ENCODE measurements at regions not wholly inside any gene's neighbourhood (a gene's known extent, or its start where the extent isn't known, plus 50 kb on each side); places are given as distances from the start of the nearest gene placed in this dataset.

DNA sequence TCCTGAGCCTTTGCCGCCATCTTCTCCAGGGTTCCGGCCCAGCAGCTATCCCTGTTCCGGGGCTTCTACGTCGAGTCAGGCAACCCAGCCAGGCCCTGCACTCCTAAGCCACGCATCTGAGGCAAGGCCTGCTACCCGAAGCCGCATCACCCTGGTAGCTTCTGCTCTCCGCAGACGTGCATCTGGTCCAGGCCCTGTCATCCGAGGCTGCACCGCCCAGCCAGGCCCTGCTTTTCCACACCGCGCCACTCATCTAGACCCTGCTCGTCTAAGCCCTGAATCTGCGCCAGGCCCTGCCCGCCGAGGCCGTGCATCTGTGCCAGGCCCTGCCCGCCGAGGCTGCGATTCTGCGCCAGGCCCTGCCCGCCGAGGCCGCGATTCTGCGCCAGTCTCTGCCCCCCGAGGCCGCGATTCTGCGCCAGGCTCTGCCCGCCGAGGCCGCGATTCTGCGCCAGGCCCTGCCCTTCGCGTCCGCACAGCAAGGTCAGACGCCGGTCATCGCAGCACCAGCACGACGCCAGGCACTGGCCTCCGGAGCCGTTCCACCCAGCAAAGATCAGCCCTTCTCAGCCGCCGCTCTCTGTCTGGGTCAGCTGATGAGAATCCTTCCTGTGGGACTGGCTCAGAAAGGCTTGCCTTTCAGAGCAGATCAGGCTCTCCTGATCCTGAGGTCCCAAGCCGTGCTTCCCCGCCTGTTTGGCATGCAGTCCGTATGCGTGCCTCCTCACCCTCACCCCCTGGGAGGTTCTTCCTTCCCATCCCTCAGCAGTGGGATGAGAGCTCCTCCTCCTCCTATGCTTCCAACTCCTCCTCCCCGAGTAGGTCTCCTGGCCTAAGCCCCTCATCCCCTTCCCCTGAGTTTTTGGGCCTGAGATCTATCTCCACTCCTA, 75.1 kb downstream of the NUDT10 start:
- H3K36me3 ChIP-seq: no peaks in the 10 kb centered on the region
- TF ChIP-seq CTCF (IDR thresholded peaks at IDR 0.05): no peak
- TF ChIP-seq POLR2AphosphoS5 (IDR thresholded peaks at IDR 0.05): no peak
- no peak for TF ChIP-seq EP300 (IDR thresholded peaks at IDR 0.05)
- TF ChIP-seq POLR2A (IDR thresholded peaks at IDR 0.05): no peak
- 93% methylated on average over 37 of the region's 54 CpGs for WGBS
- H3K4me3 ChIP-seq: no peak overlapping the region
- no peaks in the 10 kb centered on the region for H3K4me1 ChIP-seq
- H3K27ac ChIP-seq: no peak overlapping the region
- no peak for DNase-seq (ENCODE audit: low spot score in 2 of 2)
- H3K9me3 ChIP-seq: no peaks in the 10 kb centered on the region
- H3K27me3 ChIP-seq: no peaks in the 10 kb centered on the region

DNA sequence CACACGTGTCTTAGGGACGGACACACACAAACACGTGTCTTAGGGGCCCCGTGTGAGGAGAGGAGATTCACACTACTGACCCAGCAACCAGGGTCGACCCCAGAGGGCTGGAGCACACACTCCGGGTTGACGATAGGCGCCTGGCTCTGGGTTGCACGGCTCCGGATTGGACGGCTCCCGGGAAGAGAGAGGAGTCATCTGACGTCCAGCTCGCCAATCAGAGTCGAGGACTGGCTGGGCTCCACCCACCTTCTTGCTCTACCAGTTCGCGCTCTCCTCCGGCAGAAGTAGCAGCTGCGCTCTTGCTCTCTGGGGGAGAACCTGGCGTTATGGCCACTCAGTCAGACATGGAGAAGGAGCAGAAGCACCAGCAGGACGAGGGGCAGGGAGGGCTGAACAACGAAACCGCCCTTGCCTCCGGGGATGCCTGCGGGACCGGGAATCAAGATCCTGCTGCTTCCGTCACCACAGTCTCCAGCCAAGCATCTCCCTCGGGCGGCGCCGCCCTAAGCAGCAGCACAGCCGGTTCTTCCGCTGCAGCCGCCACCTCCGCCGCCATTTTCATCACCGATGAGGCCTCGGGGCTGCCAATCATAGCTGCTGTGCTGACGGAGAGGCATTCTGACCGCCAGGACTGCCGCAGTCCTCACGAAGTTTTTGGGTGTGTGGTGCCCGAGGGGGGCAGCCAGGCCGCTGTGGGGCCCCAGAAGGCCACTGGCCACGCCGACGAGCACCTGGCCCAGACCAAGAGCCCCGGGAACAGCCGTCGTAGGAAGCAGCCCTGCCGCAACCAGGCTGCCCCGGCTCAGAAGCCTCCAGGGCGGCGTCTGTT, 74.3 kb downstream of the NUDT10 start:
- H3K4me1 ChIP-seq: no peaks in the 10 kb centered on the region
- no peak overlapping the region for H3K4me3 ChIP-seq
- no peaks in the 10 kb centered on the region for H3K36me3 ChIP-seq
- no peaks in the 10 kb centered on the region for H3K27me3 ChIP-seq
- no peak overlapping the region for H3K27ac ChIP-seq
- 91% methylated on average over 7 of the region's 54 CpGs for WGBS
- H3K9me3 ChIP-seq: no peaks in the 10 kb centered on the region
- no peak for DNase-seq (ENCODE audit: low spot score in 2 of 2)
- TF ChIP-seq POLR2AphosphoS5 (IDR thresholded peaks at IDR 0.05) (no peak), EP300 (IDR thresholded peaks at IDR 0.05) (no peak), POLR2A (IDR thresholded peaks at IDR 0.05) (no peak), CTCF (IDR thresholded peaks at IDR 0.05) (no peak)

DNA sequence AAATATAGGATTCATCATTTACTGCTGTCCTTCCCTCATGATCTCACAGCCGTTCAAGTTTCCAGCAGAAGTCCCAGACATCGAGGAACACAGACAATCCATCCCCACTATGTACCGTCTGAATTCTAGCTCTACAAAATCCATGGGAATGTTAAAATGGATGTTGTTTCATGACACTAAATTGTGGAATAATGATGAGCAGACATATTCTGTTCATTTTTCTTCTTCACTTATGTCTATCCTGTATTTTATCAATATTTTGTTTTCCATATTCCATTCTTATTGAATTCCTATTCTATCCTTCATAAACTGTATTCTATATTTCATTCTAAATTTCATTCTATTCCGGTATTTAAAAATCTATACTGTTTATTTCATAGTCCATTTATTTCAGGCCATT, 71.8 kb downstream of the NUDT10 start:
- Histone ChIP-seq H3K36me3 (no peaks in the 10 kb centered on the region), H3K27me3 (no peaks in the 10 kb centered on the region), H3K27ac (no peak overlapping the region), H3K4me1 (no peaks in the 10 kb centered on the region), H3K9me3 (no peaks in the 10 kb centered on the region), H3K4me3 (no peak overlapping the region)
- no peak for DNase-seq (ENCODE audit: low spot score in 2 of 2)
- WGBS: 91% methylated on average over 4 of the region's 4 CpGs
- no peak for TF ChIP-seq EP300 (IDR thresholded peaks at IDR 0.05)
- no peak for TF ChIP-seq CTCF (IDR thresholded peaks at IDR 0.05)
- no peak for TF ChIP-seq POLR2A (IDR thresholded peaks at IDR 0.05)
- TF ChIP-seq POLR2AphosphoS5 (IDR thresholded peaks at IDR 0.05): no peak

DNA sequence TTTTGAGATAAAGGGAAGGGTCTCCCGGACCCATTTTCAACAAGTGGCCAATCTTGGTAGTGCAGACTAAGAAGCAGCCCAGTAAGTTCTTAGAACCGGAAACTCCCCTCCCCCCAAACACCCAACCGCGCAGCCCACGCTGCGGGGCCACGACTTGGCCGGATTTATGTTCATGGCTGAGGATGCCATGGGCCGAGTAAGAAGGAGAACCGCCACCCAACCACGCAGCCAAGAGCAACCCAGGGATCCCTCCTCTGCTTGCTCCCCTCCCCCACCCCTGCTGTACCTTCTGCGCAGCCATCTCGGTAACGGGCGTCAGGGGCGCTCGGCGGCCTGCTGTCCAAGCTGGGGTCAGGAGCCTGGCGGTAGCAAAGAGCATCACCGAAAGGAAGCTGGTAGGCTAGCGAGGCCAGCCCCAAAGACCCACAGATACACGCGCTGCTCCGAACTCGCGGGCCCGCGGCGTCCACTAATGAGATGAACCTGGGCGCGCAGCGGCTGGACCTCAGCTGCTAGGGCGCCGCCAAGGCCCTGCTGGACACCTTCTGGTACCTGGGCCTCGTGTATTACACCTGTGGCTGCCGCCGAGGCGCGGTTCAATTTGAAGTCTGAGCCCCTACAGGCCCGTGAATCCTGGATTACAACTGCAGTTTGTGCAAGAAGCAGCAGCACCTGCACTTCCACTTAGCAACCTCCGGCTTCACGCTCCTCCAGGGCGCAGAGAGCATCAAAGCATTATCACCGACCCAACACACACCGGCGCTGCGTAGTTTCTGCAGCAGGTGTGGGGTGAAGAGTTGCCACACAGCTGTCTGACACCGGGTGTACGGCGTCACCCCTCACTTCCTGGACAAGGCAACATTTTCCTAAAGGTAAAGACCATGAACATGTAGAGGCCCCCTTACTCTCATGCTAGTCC, 63.4 kb downstream of the NUDT10 start:
- Histone ChIP-seq H3K4me1 (no peaks in the 10 kb centered on the region), H3K36me3 (no peaks in the 10 kb centered on the region), H3K9me3 (no peaks in the 10 kb centered on the region), H3K27me3 (peaks cover 6% of the 10 kb centered on the region), H3K27ac (no peak overlapping the region), H3K4me3 (peak overlapping the region; percentile 45)
- TF ChIP-seq EP300 (IDR thresholded peaks at IDR 0.05) (no peak), POLR2AphosphoS5 (IDR thresholded peaks at IDR 0.05) (no peak), CTCF (IDR thresholded peaks at IDR 0.05) (no peak), POLR2A (IDR thresholded peaks at IDR 0.05) (no peak)
- WGBS: 46% methylated on average over 23 of the region's 50 CpGs
- DNase-seq (ENCODE audit: low spot score in 2 of 2): no peak

All from suprapubic skin (tissue), 4 donors.